Astrocyte (in vitro differentiated cells and primary cell): ENCODE measurements at regions not wholly inside any gene's neighbourhood (a gene's known extent, or its start where the extent isn't known, plus 50 kb on each side); places are given as distances from the start of the nearest gene placed in this dataset.
A peak's percentile ranks its signal among the peaks of the same experiment; 100 is the strongest.

Experiments
- DNase-seq: peaks from one replicate; pipeline ENCODE4 v3.0.0-alpha.2; 2010; ENCODE audit warnings: low read depth
- FAIRE-seq: peaks from 2 replicates; lab custom pipeline; 2011; peaks lifted over from hg19 to GRCh38; lab: Jason Lieb, UNC
- H2AFZ ChIP-seq: 2 replicates; pipeline ENCODE4 v1.6.0; 2012; ENCODE audit warnings: low read depth, low read length, inconsistent platforms
- H3K27ac ChIP-seq: 2 replicates; pipeline ENCODE4 v1.5.1; 2011; ENCODE audit warnings: low read depth, low read length, inconsistent platforms
- H3K27me3 ChIP-seq: 2 replicates; pipeline ENCODE4 v1.6.0; 2011; ENCODE audit warnings: low read length, inconsistent platforms; ENCODE audit not compliant: insufficient read depth
- H3K36me3 ChIP-seq: 2 replicates; pipeline ENCODE4 v1.5.1; 2011; ENCODE audit warnings: low read length, inconsistent platforms; ENCODE audit not compliant: insufficient read depth
- H3K4me1 ChIP-seq: 2 replicates; pipeline ENCODE4 v1.5.1; 2011; ENCODE audit warnings: low read length, inconsistent platforms; ENCODE audit not compliant: insufficient read depth
- H3K4me2 ChIP-seq: 2 replicates; pipeline ENCODE4 v1.6.0; 2012; ENCODE audit warnings: low read length, inconsistent platforms
- H3K4me3 ChIP-seq: 2 replicates; pipeline ENCODE4 v1.5.1; 2011; ENCODE audit warnings: low read depth, mild to moderate bottlenecking, low read length, inconsistent platforms; ENCODE audit not compliant: insufficient read depth
- H3K79me2 ChIP-seq: 2 replicates; pipeline ENCODE4 v1.6.0; 2012; ENCODE audit warnings: mild to moderate bottlenecking, low read length, inconsistent platforms; ENCODE audit not compliant: insufficient read depth
- H3K9ac ChIP-seq: 2 replicates; pipeline ENCODE4 v1.6.0; 2012; ENCODE audit warnings: mild to moderate bottlenecking, low read length, inconsistent platforms
- H3K9me3 ChIP-seq: 2 replicates; pipeline ENCODE4 v1.5.1; 2012; ENCODE audit warnings: low read depth, mild to moderate bottlenecking, low read length, inconsistent platforms; ENCODE audit not compliant: insufficient read depth
- H4K20me1 ChIP-seq: 2 replicates; pipeline ENCODE4 v1.6.0; 2012; ENCODE audit warnings: low read length, inconsistent platforms; ENCODE audit not compliant: insufficient read depth
- H3K27ac Mint-ChIP-seq: one replicate; pipeline ENCODE4 v1.8.0; 2021; ENCODE audit warnings: mild to moderate bottlenecking, mixed read lengths; ENCODE audit not compliant: unreplicated experiment
- H3K27me3 Mint-ChIP-seq: one replicate; pipeline ENCODE4 v1.8.0; 2021; ENCODE audit warnings: low read depth, mixed read lengths; ENCODE audit not compliant: unreplicated experiment
- H3K36me3 Mint-ChIP-seq: one replicate; pipeline ENCODE4 v1.8.0; 2021; ENCODE audit warnings: low read depth, mixed read lengths; ENCODE audit not compliant: unreplicated experiment
- H3K4me1 Mint-ChIP-seq: one replicate; pipeline ENCODE4 v1.8.0; 2021; ENCODE audit warnings: low read depth, mixed read lengths; ENCODE audit not compliant: unreplicated experiment
- H3K4me3 Mint-ChIP-seq: one replicate; pipeline ENCODE4 v1.8.0; 2021; ENCODE audit warnings: mild to moderate bottlenecking, moderate library complexity, mixed read lengths; ENCODE audit not compliant: unreplicated experiment
- H3K9me3 Mint-ChIP-seq: one replicate; pipeline ENCODE4 v1.8.0; 2021; ENCODE audit warnings: mild to moderate bottlenecking, mixed read lengths; ENCODE audit not compliant: unreplicated experiment
- EZH2 ChIP-seq: IDR thresholded peaks from 2 replicates; pipeline ENCODE4 v1.6.1; 2012; ENCODE audit warnings: mild to moderate bottlenecking, low read length, inconsistent platforms; ENCODE audit not compliant: insufficient read depth
- TF ChIP-seq, protein P1 (sequence below): IDR thresholded peaks from 2 replicates; pipeline ENCODE4 v1.5.1; 2011; ENCODE audit warnings: low read depth, mild to moderate bottlenecking, inconsistent platforms, low read length, moderate library complexity; ENCODE audit not compliant: insufficient read depth

DNA sequence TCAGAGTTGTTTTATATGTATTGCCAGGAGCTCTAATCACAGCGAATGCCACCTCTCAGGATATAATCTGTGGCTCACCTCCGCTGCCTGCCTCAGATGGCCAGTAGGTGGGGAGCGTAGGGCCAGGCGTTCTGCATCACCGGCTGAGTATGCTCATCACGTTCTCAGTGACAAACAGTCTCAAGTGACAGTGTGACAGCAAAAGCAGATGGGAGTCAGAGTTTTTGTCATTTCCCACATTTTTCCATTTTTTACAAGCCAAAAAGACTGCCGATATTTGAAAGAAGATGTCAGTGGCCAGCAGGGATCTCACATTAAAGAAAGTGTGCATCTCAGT is 208.7 kb downstream of the ALDH8A1 start:
- no peaks in the 10 kb centered on the region for H3K9me3 Mint-ChIP-seq
- H3K27ac ChIP-seq, result no peak overlapping the region
- no peak for FAIRE-seq
- H3K4me2 ChIP-seq, result peak overlapping the region; percentile 29
- peaks cover 13% of the 10 kb centered on the region for H3K4me1 ChIP-seq
- no peaks in the 10 kb centered on the region for H3K27me3 ChIP-seq
- TF ChIP-seq EZH2, result no peak
- TF ChIP-seq, protein P1, sequence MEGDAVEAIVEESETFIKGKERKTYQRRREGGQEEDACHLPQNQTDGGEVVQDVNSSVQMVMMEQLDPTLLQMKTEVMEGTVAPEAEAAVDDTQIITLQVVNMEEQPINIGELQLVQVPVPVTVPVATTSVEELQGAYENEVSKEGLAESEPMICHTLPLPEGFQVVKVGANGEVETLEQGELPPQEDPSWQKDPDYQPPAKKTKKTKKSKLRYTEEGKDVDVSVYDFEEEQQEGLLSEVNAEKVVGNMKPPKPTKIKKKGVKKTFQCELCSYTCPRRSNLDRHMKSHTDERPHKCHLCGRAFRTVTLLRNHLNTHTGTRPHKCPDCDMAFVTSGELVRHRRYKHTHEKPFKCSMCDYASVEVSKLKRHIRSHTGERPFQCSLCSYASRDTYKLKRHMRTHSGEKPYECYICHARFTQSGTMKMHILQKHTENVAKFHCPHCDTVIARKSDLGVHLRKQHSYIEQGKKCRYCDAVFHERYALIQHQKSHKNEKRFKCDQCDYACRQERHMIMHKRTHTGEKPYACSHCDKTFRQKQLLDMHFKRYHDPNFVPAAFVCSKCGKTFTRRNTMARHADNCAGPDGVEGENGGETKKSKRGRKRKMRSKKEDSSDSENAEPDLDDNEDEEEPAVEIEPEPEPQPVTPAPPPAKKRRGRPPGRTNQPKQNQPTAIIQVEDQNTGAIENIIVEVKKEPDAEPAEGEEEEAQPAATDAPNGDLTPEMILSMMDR, result peak; percentile 12
- H3K27ac Mint-ChIP-seq, result no peak overlapping the region
- H3K79me2 ChIP-seq, result no peaks in the 10 kb centered on the region
- H3K27me3 Mint-ChIP-seq, result peaks cover 5% of the 10 kb centered on the region
- no peak overlapping the region for H3K9ac ChIP-seq
- no peak overlapping the region for H3K4me3 Mint-ChIP-seq
- no peak overlapping the region for H3K4me3 ChIP-seq
- DNase-seq, result no peak
- no peaks in the 10 kb centered on the region for H3K9me3 ChIP-seq
- H3K4me1 Mint-ChIP-seq, result peaks cover 23% of the 10 kb centered on the region
- no peaks in the 10 kb centered on the region for H4K20me1 ChIP-seq
- H2AFZ ChIP-seq, result no peak overlapping the region
- H3K36me3 Mint-ChIP-seq, result no peaks in the 10 kb centered on the region
- H3K36me3 ChIP-seq, result no peaks in the 10 kb centered on the region

DNA sequence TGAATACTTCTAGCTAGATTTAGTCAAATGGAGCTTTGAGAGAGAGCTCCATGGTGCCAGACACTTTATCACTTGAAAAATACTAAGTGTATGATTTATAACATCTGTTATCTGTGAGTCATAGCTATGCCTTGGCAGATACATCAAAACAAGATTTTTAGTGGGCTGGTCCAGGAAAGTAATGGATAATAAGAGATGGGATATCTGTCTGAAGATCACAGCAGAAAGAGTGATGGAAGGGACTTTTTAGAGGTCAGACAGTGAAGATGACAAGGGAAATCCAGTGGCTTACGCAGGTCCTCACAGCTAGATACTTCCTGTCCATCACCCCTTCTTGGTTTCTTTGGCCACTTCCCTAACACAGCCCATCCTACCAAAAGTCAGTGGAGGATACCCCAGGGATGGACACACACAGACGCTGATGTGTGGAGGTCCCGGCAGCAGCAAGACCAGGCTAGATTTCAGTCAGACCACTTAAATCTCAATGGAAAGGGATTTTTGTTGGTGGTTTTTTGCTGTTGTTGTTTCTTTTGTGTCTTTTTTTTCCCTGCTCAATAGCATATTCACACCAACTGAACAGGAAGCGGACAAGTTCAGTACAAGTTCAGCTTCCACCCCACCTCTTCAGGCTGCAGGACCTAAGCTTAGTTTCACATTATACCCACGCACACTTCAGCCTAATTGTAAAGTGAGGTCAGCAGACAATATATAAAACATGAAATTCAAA is 209.3 kb downstream of the ALDH8A1 start:
- no peak for FAIRE-seq

DNA sequence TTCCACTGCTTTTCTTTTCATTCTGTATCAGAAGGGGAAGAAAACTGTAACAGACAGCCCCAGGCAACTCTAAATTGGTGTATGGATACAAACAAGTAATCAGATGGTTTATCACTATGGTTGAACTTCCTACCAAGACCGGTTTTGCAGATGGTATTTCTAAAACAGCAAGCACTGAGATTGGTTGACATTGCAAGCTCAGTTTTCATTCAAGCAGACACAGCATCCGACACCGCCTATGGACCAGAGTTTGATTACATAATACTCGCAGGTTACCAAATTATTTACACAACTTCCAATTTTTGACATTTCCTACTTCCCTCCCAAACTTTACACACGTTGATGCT is 209.9 kb downstream of the ALDH8A1 start:
- peaks cover 23% of the 10 kb centered on the region for H3K4me1 Mint-ChIP-seq
- H3K27me3 ChIP-seq, result no peaks in the 10 kb centered on the region
- no peak overlapping the region for H3K27ac ChIP-seq
- H3K9me3 ChIP-seq, result no peaks in the 10 kb centered on the region
- H3K4me3 Mint-ChIP-seq, result no peak overlapping the region
- no peak overlapping the region for H2AFZ ChIP-seq
- peak overlapping the region; percentile 29 for H3K4me2 ChIP-seq
- H3K9me3 Mint-ChIP-seq, result no peaks in the 10 kb centered on the region
- no peaks in the 10 kb centered on the region for H3K36me3 Mint-ChIP-seq
- no peak overlapping the region for H3K4me3 ChIP-seq
- peaks cover 13% of the 10 kb centered on the region for H3K4me1 ChIP-seq
- no peak for FAIRE-seq
- TF ChIP-seq, protein P1, result no peak
- no peak for TF ChIP-seq EZH2
- H3K9ac ChIP-seq, result no peak overlapping the region
- H3K79me2 ChIP-seq, result no peaks in the 10 kb centered on the region
- DNase-seq, result no peak
- no peaks in the 10 kb centered on the region for H3K36me3 ChIP-seq
- peaks cover 1% of the 10 kb centered on the region for H3K27me3 Mint-ChIP-seq
- H3K27ac Mint-ChIP-seq, result no peak overlapping the region
- H4K20me1 ChIP-seq, result no peaks in the 10 kb centered on the region

More for the DNA sequence above, 209.3 kb downstream of the ALDH8A1 start:
- no peaks in the 10 kb centered on the region for H4K20me1 ChIP-seq
- H3K79me2 ChIP-seq, result no peaks in the 10 kb centered on the region
- no peak overlapping the region for H3K9ac ChIP-seq
- H3K4me1 ChIP-seq, result peaks cover 13% of the 10 kb centered on the region
- H3K36me3 ChIP-seq, result no peaks in the 10 kb centered on the region
- H3K27ac ChIP-seq, result no peak overlapping the region
- no peaks in the 10 kb centered on the region for H3K27me3 ChIP-seq
- no peak for TF ChIP-seq EZH2
- TF ChIP-seq, protein P1, result no peak
- H3K4me2 ChIP-seq, result peak overlapping the region; percentile 29
- no peaks in the 10 kb centered on the region for H3K9me3 Mint-ChIP-seq
- H3K9me3 ChIP-seq, result no peaks in the 10 kb centered on the region
- H3K4me3 Mint-ChIP-seq, result no peak overlapping the region
- H3K27ac Mint-ChIP-seq, result no peak overlapping the region
- H3K4me1 Mint-ChIP-seq, result peaks cover 23% of the 10 kb centered on the region
- DNase-seq, result peak; percentile 79
- H2AFZ ChIP-seq, result no peak overlapping the region
- H3K4me3 ChIP-seq, result no peak overlapping the region
- peaks cover 4% of the 10 kb centered on the region for H3K27me3 Mint-ChIP-seq
- no peaks in the 10 kb centered on the region for H3K36me3 Mint-ChIP-seq
